HG02870 (cell line): ENCODE measurements at regions not wholly inside any gene's neighbourhood (a gene's known extent, or its start where the extent isn't known, plus 50 kb on each side); places are given as distances from the start of the nearest gene placed in this dataset.
A peak's percentile ranks its signal among the peaks of the same experiment; 100 is the strongest.
"Not testable (repeated sequence)": the region's sequence is repeated elsewhere in the genome, so short reads cannot be mapped to it uniquely, and the experiment has no call there.

Experiments used
- ATAC-seq: cut with Tn5 transposase; IDR thresholded peaks from one replicate; pipeline ENCODE4 v1.9.1; 2021; ENCODE audit warnings: mild to moderate bottlenecking, moderate library complexity; ENCODE audit not compliant: unreplicated experiment

GRCh38 chr3:157589211-157589610 is 86.0 kb upstream of the VEPH1 start:
- no peak for ATAC-seq

GRCh38 chr3:157588386-157589060 is 85.3 kb upstream of the VEPH1 start:
- ATAC-seq, result no peak

GRCh38 chr3:157586293-157586692 is 83.1 kb upstream of the VEPH1 start:
- no peak for ATAC-seq

- ATAC-seq, result no peak
Observed at GRCh38 chr3:157585386-157585785, 82.2 kb upstream of the VEPH1 start.

GRCh38 chr3:157582637-157582973 is 79.4 kb upstream of the VEPH1 start:
- no peak for ATAC-seq

GRCh38 chr3:157581956-157582636 is 78.9 kb upstream of the VEPH1 start:
- ATAC-seq, result not testable (repeated sequence)

GRCh38 chr3:157581371-157581770 is 78.2 kb upstream of the VEPH1 start:
- ATAC-seq, result no peak

- no peak for ATAC-seq
Observed at GRCh38 chr3:157578181-157578580, 75.0 kb upstream of the VEPH1 start.

- ATAC-seq, result no peak
Observed at GRCh38 chr3:157574531-157574930, 71.3 kb upstream of the VEPH1 start.

- no peak for ATAC-seq
Observed at GRCh38 chr3:157573780-157574378, 70.7 kb upstream of the VEPH1 start.

GRCh38 chr3:157573281-157573680 is 70.1 kb upstream of the VEPH1 start:
- no peak for ATAC-seq

GRCh38 chr3:157572559-157573270 is 69.5 kb upstream of the VEPH1 start:
- peak; percentile 85 for ATAC-seq

GRCh38 chr3:157566596-157566995 is 63.4 kb upstream of the VEPH1 start:
- no peak for ATAC-seq

- no peak for ATAC-seq
Observed at GRCh38 chr3:157559401-157559800, 56.2 kb upstream of the VEPH1 start.
